ENCODE measurements at regions not wholly inside any gene's neighbourhood (a gene's known extent, or its start where the extent isn't known, plus 50 kb on each side); places are given as distances from the start of the nearest gene placed in this dataset.
A peak's percentile ranks its signal among the peaks of the same experiment; 100 is the strongest.

DNA sequence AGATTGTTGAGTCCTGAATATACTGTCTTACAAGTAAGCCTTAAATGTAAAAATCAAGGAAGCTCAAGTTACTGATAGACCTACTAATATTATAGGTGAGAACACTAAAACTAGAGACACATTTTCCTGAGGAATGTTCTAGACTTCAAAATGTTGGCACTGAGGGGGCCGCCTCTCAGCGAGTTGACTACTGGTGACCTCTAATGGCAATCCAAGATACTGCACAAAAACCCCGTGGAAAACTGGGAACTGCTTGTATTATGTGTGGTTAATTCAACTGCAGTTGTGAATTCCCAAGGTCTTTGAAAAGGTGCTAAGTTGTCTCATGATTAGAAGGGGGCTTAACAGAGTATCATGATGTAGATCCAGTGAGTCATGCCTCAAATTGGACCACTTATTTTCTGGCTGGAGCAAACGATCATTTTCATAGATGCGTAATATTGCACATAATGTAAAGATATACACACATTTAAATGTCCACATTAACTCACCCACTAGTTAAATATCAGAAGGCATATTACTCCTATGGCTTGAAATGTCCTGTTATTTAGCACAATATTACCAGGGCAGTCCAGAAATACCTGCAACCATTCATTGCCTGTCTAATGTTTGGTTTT lies 336.2 kb downstream of the FOXA2 start (continued):
- TF ChIP-seq ARNT2 (CRISPR knock-in tag; IDR thresholded peaks at IDR 0.05; ENCODE audit: low read depth): no peak
- no peak for TF ChIP-seq GRHL1 (CRISPR knock-in tag; conservative IDR thresholded peaks at IDR 0.05)
- no peak for TF ChIP-seq YEATS4 (CRISPR knock-in tag; IDR thresholded peaks at IDR 0.05; ENCODE audit: borderline replicate concordance)
- TF ChIP-seq ZNF773 (CRISPR knock-in tag; IDR thresholded peaks at IDR 0.05; ENCODE audit: borderline replicate concordance): no peak
- no peak for TF ChIP-seq AKAP8 (CRISPR knock-in tag; IDR thresholded peaks at IDR 0.05)
- no peak for TF ChIP-seq RFX3 (CRISPR knock-in tag; IDR thresholded peaks at IDR 0.05)
- TF ChIP-seq, protein P1, sequence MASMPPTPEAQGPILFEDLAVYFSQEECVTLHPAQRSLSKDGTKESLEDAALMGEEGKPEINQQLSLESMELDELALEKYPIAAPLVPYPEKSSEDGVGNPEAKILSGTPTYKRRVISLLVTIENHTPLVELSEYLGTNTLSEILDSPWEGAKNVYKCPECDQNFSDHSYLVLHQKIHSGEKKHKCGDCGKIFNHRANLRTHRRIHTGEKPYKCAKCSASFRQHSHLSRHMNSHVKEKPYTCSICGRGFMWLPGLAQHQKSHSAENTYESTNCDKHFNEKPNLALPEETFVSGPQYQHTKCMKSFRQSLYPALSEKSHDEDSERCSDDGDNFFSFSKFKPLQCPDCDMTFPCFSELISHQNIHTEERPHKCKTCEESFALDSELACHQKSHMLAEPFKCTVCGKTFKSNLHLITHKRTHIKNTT (CRISPR knock-in tag; IDR thresholded peaks at IDR 0.05): no peak
- no peak for TF ChIP-seq PRDM4 (CRISPR knock-in tag; IDR thresholded peaks at IDR 0.05; ENCODE audit: borderline replicate concordance)
- TF ChIP-seq, protein P2, sequence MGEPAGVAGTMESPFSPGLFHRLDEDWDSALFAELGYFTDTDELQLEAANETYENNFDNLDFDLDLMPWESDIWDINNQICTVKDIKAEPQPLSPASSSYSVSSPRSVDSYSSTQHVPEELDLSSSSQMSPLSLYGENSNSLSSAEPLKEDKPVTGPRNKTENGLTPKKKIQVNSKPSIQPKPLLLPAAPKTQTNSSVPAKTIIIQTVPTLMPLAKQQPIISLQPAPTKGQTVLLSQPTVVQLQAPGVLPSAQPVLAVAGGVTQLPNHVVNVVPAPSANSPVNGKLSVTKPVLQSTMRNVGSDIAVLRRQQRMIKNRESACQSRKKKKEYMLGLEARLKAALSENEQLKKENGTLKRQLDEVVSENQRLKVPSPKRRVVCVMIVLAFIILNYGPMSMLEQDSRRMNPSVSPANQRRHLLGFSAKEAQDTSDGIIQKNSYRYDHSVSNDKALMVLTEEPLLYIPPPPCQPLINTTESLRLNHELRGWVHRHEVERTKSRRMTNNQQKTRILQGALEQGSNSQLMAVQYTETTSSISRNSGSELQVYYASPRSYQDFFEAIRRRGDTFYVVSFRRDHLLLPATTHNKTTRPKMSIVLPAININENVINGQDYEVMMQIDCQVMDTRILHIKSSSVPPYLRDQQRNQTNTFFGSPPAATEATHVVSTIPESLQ (CRISPR knock-in tag; conservative IDR thresholded peaks at IDR 0.05): no peak
- no peak for TF ChIP-seq BCL3 (CRISPR knock-in tag; IDR thresholded peaks at IDR 0.05)
- TF ChIP-seq STAG1 (CRISPR knock-in tag; IDR thresholded peaks at IDR 0.05): peak; percentile 77
- TF ChIP-seq ZNF292 (CRISPR knock-in tag; IDR thresholded peaks at IDR 0.05; ENCODE audit: borderline replicate concordance, low read depth): no peak
- peak; percentile 61; the same call in 1 of the 2 replicates for TF ChIP-seq RAD21 (CRISPR knock-in tag; IDR thresholded peaks at IDR 0.05)
- 0 out of 2 replicates have a peak, but pooled peaks have one; percentile 14 for TF ChIP-seq GATAD2A (CRISPR knock-in tag; IDR thresholded peaks at IDR 0.05)
- no peak for TF ChIP-seq SIX1 (CRISPR knock-in tag; IDR thresholded peaks at IDR 0.05; ENCODE audit: borderline replicate concordance)
- TF ChIP-seq, protein P3, sequence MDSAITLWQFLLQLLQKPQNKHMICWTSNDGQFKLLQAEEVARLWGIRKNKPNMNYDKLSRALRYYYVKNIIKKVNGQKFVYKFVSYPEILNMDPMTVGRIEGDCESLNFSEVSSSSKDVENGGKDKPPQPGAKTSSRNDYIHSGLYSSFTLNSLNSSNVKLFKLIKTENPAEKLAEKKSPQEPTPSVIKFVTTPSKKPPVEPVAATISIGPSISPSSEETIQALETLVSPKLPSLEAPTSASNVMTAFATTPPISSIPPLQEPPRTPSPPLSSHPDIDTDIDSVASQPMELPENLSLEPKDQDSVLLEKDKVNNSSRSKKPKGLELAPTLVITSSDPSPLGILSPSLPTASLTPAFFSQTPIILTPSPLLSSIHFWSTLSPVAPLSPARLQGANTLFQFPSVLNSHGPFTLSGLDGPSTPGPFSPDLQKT (CRISPR knock-in tag; IDR thresholded peaks at IDR 0.05; ENCODE audit: borderline replicate concordance): no peak

All from HepG2 (cell line).